H9 (cell line): ENCODE measurements at regions not wholly inside any gene's neighbourhood (a gene's known extent, or its start where the extent isn't known, plus 50 kb on each side); places are given as distances from the start of the nearest gene placed in this dataset.

ENCODE experiments used
- DNase-seq: peaks from one replicate; pipeline ENCODE4 v3.0.0-alpha.2; 2017
- H2AFZ ChIP-seq: one replicate; pipeline ENCODE4 v1.6.1; 2013; ENCODE audit warnings: mild to moderate bottlenecking, low read length, control low read depth, moderate library complexity
- H2AK5ac ChIP-seq: 2 replicates; pipeline ENCODE4 v1.6.1; 2013; ENCODE audit warnings: low read length, control low read depth, mixed read lengths; ENCODE audit not compliant: insufficient read length
- H2BK120ac ChIP-seq: one replicate; pipeline ENCODE4 v1.6.1; 2013; ENCODE audit warnings: low read depth, mild to moderate bottlenecking, low read length, control low read depth, inconsistent platforms; ENCODE audit not compliant: poor library complexity, severe bottlenecking
- H2BK12ac ChIP-seq: 2 replicates; pipeline ENCODE4 v1.6.1; 2013; ENCODE audit warnings: low read length, control low read depth, mixed read lengths, low read depth; ENCODE audit not compliant: insufficient read length
- H2BK15ac ChIP-seq: 2 replicates; pipeline ENCODE4 v1.6.1; 2013; ENCODE audit warnings: low read depth, low read length, control low read depth
- H2BK20ac ChIP-seq: one replicate; pipeline ENCODE4 v1.6.1; 2013; ENCODE audit warnings: low read depth, mild to moderate bottlenecking, low read length, control low read depth, inconsistent platforms; ENCODE audit not compliant: poor library complexity, severe bottlenecking
- H2BK5ac ChIP-seq: 2 replicates; pipeline ENCODE4 v1.6.1; 2013; ENCODE audit warnings: low read length, control low read depth, mixed read lengths; ENCODE audit not compliant: insufficient read length
- H3K14ac ChIP-seq: 2 replicates; pipeline ENCODE4 v1.6.1; 2013; ENCODE audit warnings: low read length, control low read depth; ENCODE audit not compliant: insufficient read depth
- H3K18ac ChIP-seq: 2 replicates; pipeline ENCODE4 v1.6.1; 2013; ENCODE audit warnings: low read depth, mild to moderate bottlenecking, mixed read lengths, low read length, control low read depth; ENCODE audit not compliant: insufficient read length
- H3K23ac ChIP-seq: 2 replicates; pipeline ENCODE4 v1.6.1; 2013; ENCODE audit warnings: low read length, control low read depth, mixed read lengths, low read depth; ENCODE audit not compliant: insufficient read length
- H3K23me2 ChIP-seq: 2 replicates; pipeline ENCODE4 v1.6.1; 2013; ENCODE audit warnings: low read depth, mild to moderate bottlenecking, mixed read lengths, low read length, control low read depth; ENCODE audit not compliant: insufficient read length, poor library complexity, severe bottlenecking
- H3K27ac ChIP-seq: 2 replicates; pipeline ENCODE4 v1.5.1; 2013; ENCODE audit warnings: low read length, control low read depth, mixed read lengths, low read depth; ENCODE audit not compliant: insufficient read length
- H3K27me3 ChIP-seq: 2 replicates; pipeline ENCODE4 v1.6.1; 2013; ENCODE audit warnings: low read length, control low read depth, inconsistent platforms; ENCODE audit not compliant: insufficient read depth
- H3K4ac ChIP-seq: 2 replicates; pipeline ENCODE4 v1.6.1; 2013; ENCODE audit warnings: low read depth, mild to moderate bottlenecking, control low read depth, inconsistent platforms, low read length, moderate library complexity
- H3K4me1 ChIP-seq: 2 replicates; pipeline ENCODE4 v1.6.1; 2013; ENCODE audit warnings: low read length, control low read depth, inconsistent platforms; ENCODE audit not compliant: insufficient read depth
- H3K4me2 ChIP-seq: 2 replicates; pipeline ENCODE4 v1.6.1; 2013; ENCODE audit warnings: low read length, control low read depth, mixed read lengths; ENCODE audit not compliant: insufficient read length, insufficient read depth
- H3K56ac ChIP-seq: 2 replicates; pipeline ENCODE4 v1.6.1; 2013; ENCODE audit warnings: low read depth, mild to moderate bottlenecking, mixed read lengths, low read length, control low read depth; ENCODE audit not compliant: insufficient read length
- H3K79me1 ChIP-seq: 2 replicates; pipeline ENCODE4 v1.6.1; 2013; ENCODE audit warnings: low read depth, mild to moderate bottlenecking, moderate library complexity, low read length, control low read depth, inconsistent platforms; ENCODE audit not compliant: insufficient read depth, poor library complexity, severe bottlenecking
- H3K79me2 ChIP-seq: 2 replicates; pipeline ENCODE4 v1.6.1; 2013; ENCODE audit warnings: low read length, control low read depth, inconsistent platforms; ENCODE audit not compliant: insufficient read depth
- H3K9ac ChIP-seq: 2 replicates; pipeline ENCODE4 v1.6.1; 2013; ENCODE audit warnings: low read length, control low read depth, mixed read lengths; ENCODE audit not compliant: insufficient read length; ENCODE audit errors: extremely low read depth
- H3K9me3 ChIP-seq: one replicate; pipeline ENCODE4 v1.6.1; 2013; ENCODE audit warnings: low read depth, low read length, inconsistent platforms; ENCODE audit not compliant: control insufficient read depth
- H3T11ph ChIP-seq: one replicate; pipeline ENCODE4 v1.6.1; 2013; ENCODE audit warnings: mild to moderate bottlenecking, low read length, control low read depth, inconsistent platforms
- H4K20me1 ChIP-seq: one replicate; pipeline ENCODE4 v1.6.1; 2013; ENCODE audit not compliant: control insufficient read depth, insufficient read length, insufficient read depth
- H4K5ac ChIP-seq: 2 replicates; pipeline ENCODE4 v1.6.1; 2013; ENCODE audit warnings: low read depth, mild to moderate bottlenecking, mixed read lengths, low read length, control low read depth; ENCODE audit not compliant: insufficient read length
- H4K8ac ChIP-seq: replicated peaks from 2 replicates; pipeline ENCODE4 v1.6.1; 2013; ENCODE audit warnings: low read length, control low read depth, mixed read lengths, low read depth; ENCODE audit not compliant: insufficient read length
- H4K91ac ChIP-seq: 2 replicates; pipeline ENCODE4 v1.6.1; 2013; ENCODE audit warnings: low read depth, mild to moderate bottlenecking, moderate library complexity, mixed read lengths, low read length, control low read depth; ENCODE audit not compliant: insufficient read length
- H3K27ac Mint-ChIP-seq, 3 experiments: 2 replicates in 2 of 3; 3 replicates in 1 of 3; pipeline ENCODE4 v1.8.0; 2020 to 2021; ENCODE audit warnings: mixed read lengths in 3 of 3, mild to moderate bottlenecking in 1 of 3, moderate library complexity in 1 of 3
- H3K27me3 Mint-ChIP-seq: 2 replicates; pipeline ENCODE4 v1.8.0; 2021; ENCODE audit warnings: low read depth, mild to moderate bottlenecking, moderate library complexity, mixed read lengths
- H3K36me3 Mint-ChIP-seq, 3 experiments: 2 replicates in 2 of 3; 3 replicates in 1 of 3; pipeline ENCODE4 v1.8.0; 2020 to 2021; ENCODE audit warnings: low read depth in 3 of 3, mixed read lengths in 3 of 3; ENCODE audit not compliant: insufficient read depth in 1 of 3
- H3K4me1 Mint-ChIP-seq, 2 experiments: 2 replicates each; pipeline ENCODE4 v1.8.0; 2020; ENCODE audit warnings: mixed read lengths in 2 of 2
- H3K4me3 Mint-ChIP-seq, 2 experiments: 2 replicates in 1 of 2; 3 replicates in 1 of 2; pipeline ENCODE4 v1.8.0; 2020 to 2021; ENCODE audit warnings: mild to moderate bottlenecking in 2 of 2, mixed read lengths in 2 of 2, moderate library complexity in 1 of 2
- H3K9me3 Mint-ChIP-seq, 2 experiments: 2 replicates in 1 of 2; 3 replicates in 1 of 2; pipeline ENCODE4 v1.8.0; 2020; ENCODE audit warnings: mild to moderate bottlenecking in 2 of 2, mixed read lengths in 2 of 2, moderate library complexity in 1 of 2
- CTCF ChIP-seq: fragments of 200-600 bp; sonication (generic); conservative IDR thresholded peaks from 3 replicates; pipeline ENCODE4 v1.8.0; 2021; ENCODE audit warnings: antibody characterized with exemption, mild to moderate bottlenecking
- whole genome bisulfite sequencing: extraction: QIAGEN DNeasy Blood & Tissue Kit; methylation state at CpG from one replicate; pipeline ENCODE4 v1.1.7; 2013; ENCODE audit warnings: missing lambda C conversion rate, low lambda C conversion rate, mixed read lengths; ENCODE audit not compliant: insufficient read length; ENCODE audit errors: extremely low coverage; 5-methylcytosine and 5-hydroxymethylcytosine counted together

DNA sequence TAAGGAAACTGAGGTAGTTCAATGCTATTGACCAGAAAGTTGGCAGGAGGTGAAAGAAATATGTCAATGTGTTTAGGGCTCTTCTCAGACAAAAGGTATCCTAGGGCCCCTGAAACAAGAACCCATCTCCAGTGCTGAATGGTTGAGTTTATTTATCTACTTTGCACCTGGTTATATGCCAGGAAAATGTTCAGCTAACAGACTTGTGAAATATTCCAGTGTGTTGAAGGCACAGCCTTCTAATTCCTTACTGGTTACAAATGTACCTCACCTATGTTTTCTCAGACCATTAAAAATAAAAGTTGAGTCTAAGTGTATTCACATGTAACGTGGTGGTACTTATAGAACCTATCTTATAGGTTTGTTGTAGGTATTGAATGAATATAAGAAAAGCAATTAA, 511.7 kb upstream of the SEL1L start:
- no peak overlapping the region for H3K14ac ChIP-seq
- H3K23me2 ChIP-seq = no peaks in the 10 kb centered on the region
- no peak overlapping the region for H2BK120ac ChIP-seq
- Mint-ChIP-seq H3K27ac (no peak overlapping the region), H3K9me3 (no peaks in the 10 kb centered on the region), H3K4me3 (no peak overlapping the region), H3K4me1 (peaks cover 0 to 10% of the 10 kb centered on the region in 2 experiments; a peak in 2 of 4 replicates), H3K27me3 (0 out of 2 replicates have a peak, but pooled peaks cover 1% of the 10 kb centered on the region), H3K36me3 (no peaks in the 10 kb centered on the region)
- DNase-seq = no peak
- no peak overlapping the region for H4K8ac ChIP-seq
- no peaks in the 10 kb centered on the region for H3K79me1 ChIP-seq
- H3K79me2 ChIP-seq = no peaks in the 10 kb centered on the region
- H2BK20ac ChIP-seq = no peak overlapping the region
- WGBS = no CpG with 5 or more reads among the region's 1 CpG
- H3K27ac ChIP-seq = no peak overlapping the region
- no peak overlapping the region for H3T11ph ChIP-seq
- H2BK5ac ChIP-seq = no peak overlapping the region
- no peaks in the 10 kb centered on the region for H3K9me3 ChIP-seq
- no peak overlapping the region for H3K4ac ChIP-seq
- H2AFZ ChIP-seq = no peak overlapping the region
- no peak overlapping the region for H3K18ac ChIP-seq
- TF ChIP-seq CTCF = no peak
- H4K91ac ChIP-seq = no peak overlapping the region
- H3K4me2 ChIP-seq = no peak overlapping the region
- no peaks in the 10 kb centered on the region for H4K20me1 ChIP-seq
- no peaks in the 10 kb centered on the region for H3K27me3 ChIP-seq
- no peak overlapping the region for H3K9ac ChIP-seq
- no peak overlapping the region for H3K56ac ChIP-seq
- H3K4me1 ChIP-seq = no peaks in the 10 kb centered on the region
- no peak overlapping the region for H4K5ac ChIP-seq
- no peak overlapping the region for H2BK15ac ChIP-seq
- H3K23ac ChIP-seq = no peak overlapping the region
- H2BK12ac ChIP-seq = no peak overlapping the region
- H2AK5ac ChIP-seq = no peak overlapping the region
